ENCODE measurements at regions not wholly inside any gene's neighbourhood (a gene's known extent, or its start where the extent isn't known, plus 50 kb on each side); places are given as distances from the start of the nearest gene placed in this dataset.

DNA sequence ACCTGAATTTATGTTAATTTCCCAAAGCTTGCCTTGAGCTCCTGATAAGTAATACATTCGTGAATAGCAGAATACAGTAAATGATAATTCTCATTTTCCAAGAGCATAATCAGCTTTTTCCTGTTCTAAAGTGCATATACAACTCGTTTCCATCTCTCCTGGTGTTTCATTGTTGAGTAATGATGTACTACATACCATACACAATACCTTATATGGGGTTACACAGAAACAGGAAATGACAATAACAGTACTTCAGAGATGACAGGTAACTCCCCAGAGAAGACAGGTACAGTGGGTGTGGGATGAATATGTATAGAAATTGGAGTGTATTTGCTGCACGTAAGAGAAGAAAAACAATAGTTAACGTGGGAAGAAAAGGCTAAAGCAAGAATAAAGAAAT is 287.1 kb downstream of the TENT4A start:
- no peak for DNase-seq (ENCODE audit: insufficient read length, low spot score, missing footprints)
- H4K20me1 ChIP-seq (ENCODE audit: insufficient read depth, low read length), result no peaks in the 10 kb centered on the region
- no peaks in the 10 kb centered on the region for H3K36me3 ChIP-seq (ENCODE audit: insufficient read depth, low read length)
- no peak overlapping the region for H2AFZ ChIP-seq (ENCODE audit: low read length)
- H3K27me3 ChIP-seq (ENCODE audit: insufficient read depth, low read length), result no peaks in the 10 kb centered on the region
- no peaks in the 10 kb centered on the region for H3K4me1 ChIP-seq (ENCODE audit: insufficient read depth, low read length)
- no peak overlapping the region for H3K27ac ChIP-seq (ENCODE audit: low read depth, low read length)
- TF ChIP-seq, protein P1, sequence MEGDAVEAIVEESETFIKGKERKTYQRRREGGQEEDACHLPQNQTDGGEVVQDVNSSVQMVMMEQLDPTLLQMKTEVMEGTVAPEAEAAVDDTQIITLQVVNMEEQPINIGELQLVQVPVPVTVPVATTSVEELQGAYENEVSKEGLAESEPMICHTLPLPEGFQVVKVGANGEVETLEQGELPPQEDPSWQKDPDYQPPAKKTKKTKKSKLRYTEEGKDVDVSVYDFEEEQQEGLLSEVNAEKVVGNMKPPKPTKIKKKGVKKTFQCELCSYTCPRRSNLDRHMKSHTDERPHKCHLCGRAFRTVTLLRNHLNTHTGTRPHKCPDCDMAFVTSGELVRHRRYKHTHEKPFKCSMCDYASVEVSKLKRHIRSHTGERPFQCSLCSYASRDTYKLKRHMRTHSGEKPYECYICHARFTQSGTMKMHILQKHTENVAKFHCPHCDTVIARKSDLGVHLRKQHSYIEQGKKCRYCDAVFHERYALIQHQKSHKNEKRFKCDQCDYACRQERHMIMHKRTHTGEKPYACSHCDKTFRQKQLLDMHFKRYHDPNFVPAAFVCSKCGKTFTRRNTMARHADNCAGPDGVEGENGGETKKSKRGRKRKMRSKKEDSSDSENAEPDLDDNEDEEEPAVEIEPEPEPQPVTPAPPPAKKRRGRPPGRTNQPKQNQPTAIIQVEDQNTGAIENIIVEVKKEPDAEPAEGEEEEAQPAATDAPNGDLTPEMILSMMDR (IDR thresholded peaks at IDR 0.05; ENCODE audit: extremely low read depth, low read depth, low read length), result no peak
- no peaks in the 10 kb centered on the region for H3K79me2 ChIP-seq (ENCODE audit: insufficient read depth, low read length)
- no peak overlapping the region for H3K4me3 ChIP-seq (ENCODE audit: insufficient read depth, low read length)
- H3K9me3 ChIP-seq (ENCODE audit: low read depth, low read length), result no peaks in the 10 kb centered on the region
- no peak overlapping the region for H3K4me2 ChIP-seq (ENCODE audit: insufficient read depth, low read length)

DNA sequence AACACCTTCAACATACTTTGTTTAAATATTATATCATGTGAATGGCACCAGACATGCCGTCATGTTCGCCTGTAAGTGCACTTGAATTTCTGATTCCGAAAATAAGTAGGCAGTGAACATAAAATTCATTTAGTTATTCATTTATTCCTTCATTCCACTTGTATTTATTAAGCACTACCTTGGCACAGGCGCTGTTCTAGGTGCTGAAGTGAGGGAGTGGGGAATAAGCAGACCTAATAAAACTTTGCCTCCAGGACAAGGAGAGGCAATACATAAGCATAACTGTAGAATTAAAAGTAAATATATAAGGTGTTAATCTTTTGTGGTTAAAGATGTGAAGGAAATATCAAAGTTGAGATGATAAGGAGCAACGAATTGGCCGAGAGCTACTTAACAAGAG is 297.4 kb downstream of the TENT4A start:
- H3K36me3 ChIP-seq (ENCODE audit: insufficient read depth, low read length), result no peaks in the 10 kb centered on the region
- no peak for DNase-seq (ENCODE audit: insufficient read length, low spot score, missing footprints)
- TF ChIP-seq, protein P1 (IDR thresholded peaks at IDR 0.05; ENCODE audit: extremely low read depth, low read depth, low read length), result no peak
- H3K79me2 ChIP-seq (ENCODE audit: insufficient read depth, low read length), result no peaks in the 10 kb centered on the region
- H3K9me3 ChIP-seq (ENCODE audit: low read depth, low read length), result no peaks in the 10 kb centered on the region
- no peaks in the 10 kb centered on the region for H3K27me3 ChIP-seq (ENCODE audit: insufficient read depth, low read length)
- no peak overlapping the region for H3K4me2 ChIP-seq (ENCODE audit: insufficient read depth, low read length)
- no peak overlapping the region for H3K4me3 ChIP-seq (ENCODE audit: insufficient read depth, low read length)
- H3K27ac ChIP-seq (ENCODE audit: low read depth, low read length), result no peak overlapping the region
- no peaks in the 10 kb centered on the region for H4K20me1 ChIP-seq (ENCODE audit: insufficient read depth, low read length)
- H2AFZ ChIP-seq (ENCODE audit: low read length), result no peak overlapping the region
- no peaks in the 10 kb centered on the region for H3K4me1 ChIP-seq (ENCODE audit: insufficient read depth, low read length)

DNA sequence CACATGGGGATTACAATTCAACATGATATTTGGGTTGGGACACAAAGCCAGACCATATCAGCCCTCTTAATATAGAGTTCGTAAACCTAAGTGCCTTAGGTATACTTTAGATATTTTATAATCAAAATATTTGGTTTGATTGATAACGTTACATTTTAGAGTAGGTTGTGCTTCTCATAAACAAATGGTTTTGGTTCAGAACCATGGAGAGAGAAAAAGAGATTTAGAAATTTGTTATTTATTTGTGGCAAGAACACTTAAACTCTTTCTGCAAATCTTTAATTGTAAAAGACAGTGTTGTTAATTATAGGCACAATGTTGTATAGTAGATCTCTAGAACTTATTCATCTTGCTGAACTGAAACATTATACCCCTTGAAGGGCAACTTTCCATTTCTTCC is 298.8 kb downstream of the TENT4A start:
- Histone ChIP-seq H3K9me3 (ENCODE audit: low read depth, low read length) (no peaks in the 10 kb centered on the region), H4K20me1 (ENCODE audit: insufficient read depth, low read length) (no peaks in the 10 kb centered on the region), H3K4me2 (ENCODE audit: insufficient read depth, low read length) (no peak overlapping the region), H3K27me3 (ENCODE audit: insufficient read depth, low read length) (no peaks in the 10 kb centered on the region), H2AFZ (ENCODE audit: low read length) (no peak overlapping the region), H3K4me3 (ENCODE audit: insufficient read depth, low read length) (no peak overlapping the region), H3K27ac (ENCODE audit: low read depth, low read length) (no peak overlapping the region), H3K79me2 (ENCODE audit: insufficient read depth, low read length) (no peaks in the 10 kb centered on the region), H3K4me1 (ENCODE audit: insufficient read depth, low read length) (no peaks in the 10 kb centered on the region), H3K36me3 (ENCODE audit: insufficient read depth, low read length) (no peaks in the 10 kb centered on the region)
- DNase-seq (ENCODE audit: insufficient read length, low spot score, missing footprints), result no peak
- TF ChIP-seq, protein P1 (IDR thresholded peaks at IDR 0.05; ENCODE audit: extremely low read depth, low read depth, low read length), result no peak

- Histone ChIP-seq H3K9me3 (ENCODE audit: low read depth, low read length) (no peaks in the 10 kb centered on the region), H3K79me2 (ENCODE audit: insufficient read depth, low read length) (no peaks in the 10 kb centered on the region), H2AFZ (ENCODE audit: low read length) (no peak overlapping the region), H3K27me3 (ENCODE audit: insufficient read depth, low read length) (no peaks in the 10 kb centered on the region), H3K4me2 (ENCODE audit: insufficient read depth, low read length) (no peak overlapping the region), H3K36me3 (ENCODE audit: insufficient read depth, low read length) (no peaks in the 10 kb centered on the region), H4K20me1 (ENCODE audit: insufficient read depth, low read length) (no peaks in the 10 kb centered on the region), H3K4me1 (ENCODE audit: insufficient read depth, low read length) (no peaks in the 10 kb centered on the region), H3K27ac (ENCODE audit: low read depth, low read length) (no peak overlapping the region), H3K4me3 (ENCODE audit: insufficient read depth, low read length) (no peak overlapping the region)
- DNase-seq (ENCODE audit: insufficient read length, low spot score, missing footprints), result no peak
- TF ChIP-seq, protein P1 (IDR thresholded peaks at IDR 0.05; ENCODE audit: extremely low read depth, low read depth, low read length), result no peak
Measured at GRCh38 chr5:7014611-7015010, 301.4 kb downstream of the TENT4A start.
